ENCODE measurements at regions not wholly inside any gene's neighbourhood (a gene's known extent, or its start where the extent isn't known, plus 50 kb on each side); places are given as distances from the start of the nearest gene placed in this dataset.
"Not testable (repeated sequence)": the region's sequence is repeated elsewhere in the genome, so short reads cannot be mapped to it uniquely, and the experiment has no call there.

- peak in 1 of 4 experiments; percentile 13 for DNase-seq (ENCODE audit: extremely low read depth in 1 of 4, low spot score in 3 of 4)
- FAIRE-seq; POLR2A ChIA-PET; ATAC-seq; H4K20me1 ChIP-seq (replicated peaks; ENCODE audit: control insufficient read depth, insufficient read depth, low read length); H3K9me3 ChIP-seq (replicated peaks; ENCODE audit: control insufficient read depth, insufficient read depth, low read depth, low read length); H3K4me2 ChIP-seq (ENCODE audit: insufficient read depth, low read length); H3K4me3 ChIP-seq; H3K27ac ChIP-seq (ENCODE audit: extremely low read depth, low read depth, low read length); H3K27me3 ChIP-seq (ENCODE audit: control insufficient read depth in 2 of 2, insufficient read depth in 2 of 2, low read length in 2 of 2); H3K9me1 ChIP-seq (ENCODE audit: control insufficient read depth, insufficient read depth, low read length); BruUV-seq (replicated peaks); H3K9ac ChIP-seq (ENCODE audit: insufficient read depth in 1 of 2, low read depth in 2 of 2, low read length in 2 of 2); H3K4me1 ChIP-seq (replicated peaks in 1 of 2; ENCODE audit: control insufficient read depth in 2 of 2, insufficient read depth in 2 of 2, low read length in 2 of 2); CTCF ChIA-PET (ENCODE audit: low intra/inter-chr PET ratio); in situ Hi-C loops (cut with MboI); H2AFZ ChIP-seq (ENCODE audit: low read depth, low read length); intact Hi-C loops (cut with micrococcal nuclease); TF ChIP-seq CEBPG (CRISPR knock-in tag; IDR thresholded peaks at IDR 0.05): not testable (repeated sequence)
- peak; percentile 83; the same call in 1 of the 2 replicates for TF ChIP-seq ZC3H11A (IDR thresholded peaks at IDR 0.05; ENCODE audit: low read depth, low read length)
- 0 out of 2 replicates have a peak, but pooled peaks have one; percentile 24 for TF ChIP-seq ZNF586 (CRISPR knock-in tag; conservative IDR thresholded peaks at IDR 0.05)
- TF ChIP-seq CEBPG (tag; conservative IDR thresholded peaks at IDR 0.05 in 1 of 2, IDR thresholded peaks at IDR 0.05 in 1 of 2): 0 out of 4 replicates have a peak, but pooled peaks of 1 of the 2 experiments have one; percentile 31
- 0 out of 2 replicates have a peak, but pooled peaks have one; percentile 57 for TF ChIP-seq TFAM (CRISPR knock-in tag; conservative IDR thresholded peaks at IDR 0.05)
- TF ChIP-seq ZNF507 (tag; conservative IDR thresholded peaks at IDR 0.05): 0 out of 2 replicates have a peak, but pooled peaks have one; percentile 21
- Histone ChIP-seq H3K79me2 (ENCODE audit: control insufficient read depth, insufficient read depth, low read length) (peaks cover 68% of the 10 kb centered on the region), H3K36me3 (ENCODE audit: control insufficient read depth, insufficient read depth, low read length) (peaks cover 23% of the 10 kb centered on the region; the same call in 1 of the 3 replicates)
- 9% methylated on average over 4 of the region's 4 CpGs for WGBS (ENCODE audit: insufficient coverage, low coverage, missing lambda C conversion rate)
Observed at GRCh38 chr21:10418250-10419048, 102.9 kb upstream of the TPTE start.

- H3K9me1 ChIP-seq (ENCODE audit: control insufficient read depth, insufficient read depth, low read length); H3K9me3 ChIP-seq (replicated peaks; ENCODE audit: control insufficient read depth, insufficient read depth, low read depth, low read length); H4K20me1 ChIP-seq (replicated peaks; ENCODE audit: control insufficient read depth, insufficient read depth, low read length); ATAC-seq; H3K9ac ChIP-seq (ENCODE audit: insufficient read depth in 1 of 2, low read depth in 2 of 2, low read length in 2 of 2); intact Hi-C loops (cut with micrococcal nuclease); H2AFZ ChIP-seq (ENCODE audit: low read depth, low read length); H3K4me3 ChIP-seq; DNase-seq (ENCODE audit: extremely low read depth in 1 of 4, low spot score in 3 of 4); CTCF ChIA-PET (ENCODE audit: low intra/inter-chr PET ratio); FAIRE-seq; H3K27me3 ChIP-seq (ENCODE audit: control insufficient read depth in 2 of 2, insufficient read depth in 2 of 2, low read length in 2 of 2); BruUV-seq (replicated peaks); H3K4me1 ChIP-seq (replicated peaks in 1 of 2; ENCODE audit: control insufficient read depth in 2 of 2, insufficient read depth in 2 of 2, low read length in 2 of 2); H3K4me2 ChIP-seq (ENCODE audit: insufficient read depth, low read length); H3K27ac ChIP-seq (ENCODE audit: extremely low read depth, low read depth, low read length); in situ Hi-C loops (cut with MboI): not testable (repeated sequence)
- POLR2A ChIA-PET: interaction anchor here (0.6 kb wide), 1 partner anchor 10 kb away, joined by 3 read pairs; no protein-coding TSS in a partner anchor
- 14% methylated on average over 4 of the region's 4 CpGs for WGBS (ENCODE audit: insufficient coverage, low coverage, missing lambda C conversion rate)
- peaks cover 14% of the 10 kb centered on the region; the same call in 1 of the 3 replicates for H3K36me3 ChIP-seq (ENCODE audit: control insufficient read depth, insufficient read depth, low read length)
- H3K79me2 ChIP-seq (ENCODE audit: control insufficient read depth, insufficient read depth, low read length): peaks cover 64% of the 10 kb centered on the region
Observed at GRCh38 chr21:10421199-10421598, 100.2 kb upstream of the TPTE start.

- H3K27me3 ChIP-seq (ENCODE audit: control insufficient read depth in 2 of 2, insufficient read depth in 2 of 2, low read length in 2 of 2); H3K9ac ChIP-seq (ENCODE audit: insufficient read depth in 1 of 2, low read depth in 2 of 2, low read length in 2 of 2); H3K27ac ChIP-seq (ENCODE audit: extremely low read depth, low read depth, low read length); H3K4me2 ChIP-seq (ENCODE audit: insufficient read depth, low read length); H3K4me1 ChIP-seq (replicated peaks in 1 of 2; ENCODE audit: control insufficient read depth in 2 of 2, insufficient read depth in 2 of 2, low read length in 2 of 2); ATAC-seq; in situ Hi-C loops (cut with MboI); CTCF ChIA-PET (ENCODE audit: low intra/inter-chr PET ratio); H3K4me3 ChIP-seq; DNase-seq (ENCODE audit: extremely low read depth in 1 of 4, low spot score in 3 of 4); H3K9me3 ChIP-seq (replicated peaks; ENCODE audit: control insufficient read depth, insufficient read depth, low read depth, low read length); H2AFZ ChIP-seq (ENCODE audit: low read depth, low read length); BruUV-seq (replicated peaks); intact Hi-C loops (cut with micrococcal nuclease); H3K9me1 ChIP-seq (ENCODE audit: control insufficient read depth, insufficient read depth, low read length); FAIRE-seq; H4K20me1 ChIP-seq (replicated peaks; ENCODE audit: control insufficient read depth, insufficient read depth, low read length): not testable (repeated sequence)
- Histone ChIP-seq H3K79me2 (ENCODE audit: control insufficient read depth, insufficient read depth, low read length) (peaks cover 62% of the 10 kb centered on the region), H3K36me3 (ENCODE audit: control insufficient read depth, insufficient read depth, low read length) (peaks cover 11% of the 10 kb centered on the region; the same call in 1 of the 3 replicates)
- 18% methylated on average over 2 of the region's 2 CpGs for WGBS (ENCODE audit: insufficient coverage, low coverage, missing lambda C conversion rate)
- POLR2A ChIA-PET: interaction anchor here (0.6 kb wide), 1 partner anchor 9 kb away, joined by 3 read pairs; no protein-coding TSS in a partner anchor
Observed at GRCh38 chr21:10421601-10422000, 99.8 kb upstream of the TPTE start.
